ENCODE measurements at regions not wholly inside any gene's neighbourhood (a gene's known extent, or its start where the extent isn't known, plus 50 kb on each side); places are given as distances from the start of the nearest gene placed in this dataset.
"Not testable (repeated sequence)": the region's sequence is repeated elsewhere in the genome, so short reads cannot be mapped to it uniquely, and the experiment has no call there.

DNA sequence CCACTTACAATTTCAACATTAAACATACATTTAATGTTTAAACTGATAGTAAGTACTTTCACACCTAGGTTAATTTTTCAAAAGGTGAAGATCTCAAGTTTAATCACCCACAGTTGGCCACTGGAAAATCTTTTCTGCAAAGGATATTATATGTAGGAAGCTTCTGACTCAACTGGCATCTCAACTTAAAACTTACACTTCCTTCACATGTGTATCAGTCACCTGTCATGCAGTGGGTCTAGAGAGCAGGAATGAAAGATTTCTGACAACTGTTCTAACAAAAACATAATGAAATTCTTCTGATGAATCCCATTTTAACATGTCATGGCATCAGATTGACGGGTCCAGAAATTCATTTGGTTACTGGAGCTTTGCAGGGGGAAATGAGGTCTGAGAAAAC lies 192.8 kb downstream of the KLHL28 start:
- Histone ChIP-seq H3K4me1 (ENCODE audit: insufficient read depth, low read length) (no peaks in the 10 kb centered on the region), H3K27me3 (ENCODE audit: insufficient read depth, low read length) (no peaks in the 10 kb centered on the region), H3K9me3 (ENCODE audit: low read depth, low read length) (no peaks in the 10 kb centered on the region), H3K4me3 (ENCODE audit: low read length) (no peak overlapping the region)

DNA sequence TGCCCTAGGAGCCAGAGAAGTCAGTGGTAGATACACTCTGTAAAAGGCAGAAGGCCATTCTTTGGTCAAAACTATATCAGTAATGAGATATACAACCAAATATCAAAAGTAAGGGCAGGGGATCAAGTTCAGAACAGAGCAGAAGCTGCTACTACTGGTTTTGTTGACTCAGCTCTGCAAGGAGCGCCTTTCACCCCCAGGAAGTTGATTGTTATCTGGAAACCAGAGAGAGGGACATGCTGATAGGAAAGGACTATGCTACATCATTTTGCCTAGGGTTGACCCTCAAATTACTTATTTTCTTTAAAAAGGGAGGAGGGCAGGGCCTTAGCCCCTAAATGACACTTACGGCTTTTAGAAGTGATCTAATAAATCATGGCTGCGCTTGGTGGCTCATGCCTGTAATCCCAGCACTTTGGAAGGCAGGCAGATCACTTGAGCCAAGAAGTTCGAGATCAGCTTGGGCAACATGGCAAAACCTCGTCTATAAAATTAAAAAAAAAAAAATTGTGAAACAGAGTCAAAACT lies 194.0 kb downstream of the KLHL28 start:
- no peaks in the 10 kb centered on the region for H3K27me3 ChIP-seq (ENCODE audit: insufficient read depth, low read length)
- H3K4me1 ChIP-seq (ENCODE audit: insufficient read depth, low read length), result no peaks in the 10 kb centered on the region
- H3K4me3 ChIP-seq (ENCODE audit: low read length), result no peak overlapping the region
- no peaks in the 10 kb centered on the region for H3K9me3 ChIP-seq (ENCODE audit: low read depth, low read length)

DNA sequence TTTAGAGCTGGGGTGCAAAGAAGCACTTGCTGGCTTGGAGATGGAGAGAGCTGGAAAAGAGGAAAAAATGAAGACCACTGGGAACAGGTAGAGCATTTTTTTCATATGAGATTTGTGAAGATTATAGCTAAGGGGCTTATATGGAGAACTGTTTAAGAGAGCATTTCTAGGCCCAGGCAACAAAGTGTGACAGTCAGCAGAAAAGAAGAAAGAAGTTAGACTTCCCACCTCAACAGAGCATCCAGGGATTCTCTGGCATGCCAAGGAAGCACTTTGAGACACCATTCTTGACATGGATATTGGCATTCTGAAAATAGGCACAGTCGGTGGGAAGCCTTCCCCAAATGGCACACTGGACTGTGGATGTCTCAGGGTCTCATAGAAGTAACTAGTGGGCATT lies 195.5 kb downstream of the KLHL28 start:
- Histone ChIP-seq H3K9me3 (ENCODE audit: low read depth, low read length) (no peaks in the 10 kb centered on the region), H3K4me3 (ENCODE audit: low read length) (no peak overlapping the region), H3K4me1 (ENCODE audit: insufficient read depth, low read length) (no peaks in the 10 kb centered on the region), H3K27me3 (ENCODE audit: insufficient read depth, low read length) (no peaks in the 10 kb centered on the region)

DNA sequence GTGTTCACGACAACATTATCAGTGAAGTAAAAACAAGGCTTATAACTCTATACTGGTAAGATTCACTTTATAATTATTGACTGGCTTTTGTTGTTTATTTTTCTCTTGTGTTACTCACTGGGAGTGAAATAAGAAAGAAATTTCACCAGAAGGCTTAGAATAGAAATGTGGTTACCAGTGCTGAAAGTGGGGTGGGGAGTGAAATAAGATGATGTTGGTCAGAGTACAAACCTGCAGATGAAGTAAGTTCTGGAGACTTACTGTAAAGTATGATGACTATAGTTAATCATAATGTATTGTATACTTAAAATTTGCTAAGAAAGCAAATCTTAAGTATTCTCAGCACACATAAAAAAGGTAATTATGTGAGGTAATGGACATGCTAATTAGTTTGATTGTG lies 198.4 kb downstream of the KLHL28 start:
- H3K9me3 ChIP-seq (ENCODE audit: low read depth, low read length), result no peaks in the 10 kb centered on the region
- H3K4me1 ChIP-seq (ENCODE audit: insufficient read depth, low read length), result no peaks in the 10 kb centered on the region
- no peaks in the 10 kb centered on the region for H3K27me3 ChIP-seq (ENCODE audit: insufficient read depth, low read length)
- no peak overlapping the region for H3K4me3 ChIP-seq (ENCODE audit: low read length)

DNA sequence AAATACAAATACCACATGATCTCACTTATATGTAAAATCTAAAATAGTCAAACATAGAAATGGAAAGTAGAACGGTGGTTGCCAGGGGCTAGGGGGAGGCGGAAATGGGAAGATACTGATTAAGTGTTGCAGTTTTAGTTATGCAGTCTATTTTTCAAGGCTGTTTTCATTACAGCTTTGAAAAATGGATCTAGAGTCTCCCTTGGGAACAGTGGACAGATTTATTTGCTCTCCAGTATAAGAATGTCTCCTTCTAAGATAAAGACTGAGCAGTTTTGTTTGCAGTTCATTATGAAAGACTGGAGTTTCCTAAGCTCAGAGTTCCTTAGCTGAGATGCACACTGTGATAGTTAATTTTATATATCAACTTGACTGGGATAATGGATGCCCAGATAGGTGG lies 202.5 kb downstream of the KLHL28 start:
- H3K4me3 ChIP-seq (ENCODE audit: low read length), result no peak overlapping the region
- no peaks in the 10 kb centered on the region for H3K27me3 ChIP-seq (ENCODE audit: insufficient read depth, low read length)
- H3K4me1 ChIP-seq (ENCODE audit: insufficient read depth, low read length), result no peaks in the 10 kb centered on the region
- H3K9me3 ChIP-seq (ENCODE audit: low read depth, low read length), result no peaks in the 10 kb centered on the region

DNA sequence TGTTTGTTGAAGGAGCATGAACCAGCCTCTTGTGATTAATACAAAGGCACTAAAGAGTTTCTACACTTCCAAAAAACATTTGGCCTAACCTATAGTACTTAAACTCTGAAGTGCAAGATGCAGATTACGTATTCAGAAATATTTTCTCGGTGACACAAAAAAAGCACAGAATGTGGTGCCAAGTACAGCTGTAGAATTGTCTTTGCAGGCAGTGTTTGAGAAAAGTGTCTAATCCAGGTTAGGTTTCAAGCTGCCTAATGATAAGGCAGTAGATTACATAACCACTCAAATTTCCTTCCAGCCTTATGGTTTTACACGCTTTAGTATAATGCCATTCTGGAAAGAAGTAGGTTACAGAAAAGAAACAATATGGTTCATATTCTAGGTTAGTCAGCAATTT lies 205.2 kb downstream of the KLHL28 start:
- no peak overlapping the region for H3K4me3 ChIP-seq (ENCODE audit: low read length)
- no peaks in the 10 kb centered on the region for H3K27me3 ChIP-seq (ENCODE audit: insufficient read depth, low read length)
- no peaks in the 10 kb centered on the region for H3K4me1 ChIP-seq (ENCODE audit: insufficient read depth, low read length)
- no peaks in the 10 kb centered on the region for H3K9me3 ChIP-seq (ENCODE audit: low read depth, low read length)

DNA sequence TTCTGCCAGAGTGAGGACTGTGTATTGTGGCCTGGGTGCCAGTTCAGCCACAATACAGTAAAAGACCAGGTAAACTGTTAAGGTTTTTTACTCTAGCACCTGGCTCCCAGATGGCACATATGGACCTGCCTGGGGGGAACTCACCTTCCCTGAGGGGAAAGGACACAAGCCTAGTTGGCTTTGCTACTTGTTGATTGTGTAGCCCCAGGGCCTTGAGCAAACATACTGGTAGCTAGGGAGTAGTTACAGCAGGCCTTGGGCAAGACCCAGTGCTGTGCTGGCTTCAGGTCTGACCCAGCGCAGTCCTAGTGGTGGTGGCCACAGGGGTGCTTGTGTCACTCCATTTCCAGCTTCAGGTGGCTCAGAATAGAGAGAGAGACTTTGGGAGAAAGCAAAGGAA lies 216.4 kb downstream of the KLHL28 start:
- no peak overlapping the region for H3K4me3 ChIP-seq (ENCODE audit: low read length)
- no peaks in the 10 kb centered on the region for H3K4me1 ChIP-seq (ENCODE audit: insufficient read depth, low read length)
- H3K9me3 ChIP-seq (ENCODE audit: low read depth, low read length), result no peaks in the 10 kb centered on the region
- H3K27me3 ChIP-seq (ENCODE audit: insufficient read depth, low read length), result no peaks in the 10 kb centered on the region

DNA sequence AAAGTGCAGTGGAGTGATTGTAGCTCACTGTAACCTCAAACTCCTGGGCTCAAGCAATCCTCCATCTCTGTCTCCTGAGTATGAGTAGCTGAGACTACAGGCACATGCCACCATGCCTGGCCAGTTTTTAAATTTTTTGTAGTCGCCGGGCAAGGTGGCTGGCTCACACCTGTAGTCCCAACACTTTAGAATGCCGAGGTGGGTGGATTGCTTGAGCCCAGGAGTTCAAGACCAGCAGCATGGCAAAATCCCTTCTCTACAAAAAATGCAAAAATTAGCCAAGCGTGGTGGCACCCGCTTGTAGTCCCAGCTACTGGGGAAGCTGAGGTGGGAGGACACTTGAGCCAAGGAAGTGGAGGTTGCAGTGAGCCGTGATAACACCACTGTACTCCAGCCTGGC lies 219.5 kb downstream of the KLHL28 start:
- no peak overlapping the region for H3K4me3 ChIP-seq (ENCODE audit: low read length)
- no peaks in the 10 kb centered on the region for H3K9me3 ChIP-seq (ENCODE audit: low read depth, low read length)
- no peaks in the 10 kb centered on the region for H3K27me3 ChIP-seq (ENCODE audit: insufficient read depth, low read length)
- no peaks in the 10 kb centered on the region for H3K4me1 ChIP-seq (ENCODE audit: insufficient read depth, low read length)

DNA sequence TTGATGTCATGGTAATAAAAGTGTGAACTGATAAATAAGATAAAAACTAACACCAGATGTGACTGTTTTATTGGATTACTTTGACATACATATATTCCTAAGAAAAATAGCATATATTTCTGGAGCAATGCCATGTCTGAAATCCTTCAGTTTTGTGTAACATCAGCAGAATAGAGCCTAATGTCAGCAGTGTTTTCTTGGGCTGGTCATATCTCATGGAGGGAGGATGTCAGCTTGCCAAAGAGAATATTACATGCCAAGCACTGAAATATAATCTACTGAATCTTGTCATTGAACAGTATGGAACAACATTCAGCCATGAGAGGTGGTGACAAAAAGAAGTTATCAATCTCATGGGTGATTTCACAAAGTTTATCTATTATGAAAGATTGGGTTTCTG lies 220.3 kb downstream of the KLHL28 start:
- Histone ChIP-seq H3K4me3 (ENCODE audit: low read length) (no peak overlapping the region), H3K27me3 (ENCODE audit: insufficient read depth, low read length) (no peaks in the 10 kb centered on the region), H3K4me1 (ENCODE audit: insufficient read depth, low read length) (no peaks in the 10 kb centered on the region), H3K9me3 (ENCODE audit: low read depth, low read length) (no peaks in the 10 kb centered on the region)

DNA sequence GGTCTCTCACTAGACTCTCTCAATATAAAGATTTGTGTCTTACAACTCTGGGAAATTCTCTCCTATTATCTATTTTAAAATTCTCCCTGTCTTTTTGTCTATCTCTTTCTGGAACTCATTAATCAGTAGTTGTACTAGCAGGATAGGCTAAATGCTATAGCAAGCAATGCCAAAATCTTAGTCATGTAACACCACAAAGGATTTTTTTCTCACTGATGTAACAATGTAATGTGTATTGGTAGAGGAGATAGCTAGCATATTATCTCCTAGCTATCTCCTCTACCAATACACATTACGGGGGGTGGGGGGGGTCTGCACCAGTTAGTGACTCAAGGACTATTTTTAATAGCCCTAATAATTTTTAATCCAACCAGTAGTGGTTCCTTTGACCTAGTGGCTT lies 225.4 kb downstream of the KLHL28 start:
- Histone ChIP-seq H3K4me1 (ENCODE audit: insufficient read depth, low read length) (no peaks in the 10 kb centered on the region), H3K27me3 (ENCODE audit: insufficient read depth, low read length) (no peaks in the 10 kb centered on the region), H3K4me3 (ENCODE audit: low read length) (no peak overlapping the region), H3K9me3 (ENCODE audit: low read depth, low read length) (no peaks in the 10 kb centered on the region)

DNA sequence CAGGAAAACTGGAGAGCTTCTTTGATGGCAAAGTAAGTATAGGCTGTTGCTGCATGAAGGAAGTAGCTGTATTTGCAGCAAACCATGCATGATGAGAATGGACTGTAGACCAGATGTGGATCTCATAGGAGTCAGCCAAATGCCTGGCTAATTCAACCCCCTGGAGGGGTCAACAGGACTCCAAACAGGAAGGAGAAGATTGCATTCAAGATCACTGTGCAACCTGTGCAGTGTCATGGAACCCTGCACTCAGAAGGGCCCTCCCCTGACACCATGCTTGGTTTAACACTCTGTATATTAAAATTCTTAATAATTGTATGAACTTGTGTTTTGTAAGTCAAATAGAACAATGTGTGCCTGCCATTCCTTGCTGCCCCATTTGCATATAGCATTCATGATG lies 225.1 kb upstream of the FSCB start:
- Histone ChIP-seq H3K9me3 (ENCODE audit: low read depth, low read length) (no peaks in the 10 kb centered on the region), H3K4me1 (ENCODE audit: insufficient read depth, low read length) (no peaks in the 10 kb centered on the region), H3K27me3 (ENCODE audit: insufficient read depth, low read length) (no peaks in the 10 kb centered on the region), H3K4me3 (ENCODE audit: low read length) (no peak overlapping the region)

DNA sequence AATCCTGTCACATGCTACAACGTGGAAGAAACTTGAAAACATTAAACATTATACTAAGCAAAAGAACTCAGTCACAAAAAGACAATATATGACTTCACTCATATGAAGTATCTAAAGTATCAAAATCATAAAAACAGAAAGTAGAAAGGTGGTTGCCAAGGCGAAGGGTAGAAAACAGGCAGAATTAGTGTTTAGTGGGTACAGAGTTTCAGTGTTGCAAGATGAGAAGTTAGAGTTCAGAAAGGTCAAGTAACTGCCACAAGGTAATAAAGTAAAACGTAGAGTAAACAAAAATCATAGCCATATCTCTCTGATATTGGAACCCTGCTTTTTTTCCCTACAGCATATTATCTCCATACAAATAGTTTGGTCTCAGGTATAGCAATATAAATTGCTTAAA lies 223.8 kb upstream of the FSCB start:
- Histone ChIP-seq H3K27me3 (ENCODE audit: insufficient read depth, low read length) (no peaks in the 10 kb centered on the region), H3K4me1 (ENCODE audit: insufficient read depth, low read length) (no peaks in the 10 kb centered on the region), H3K4me3 (ENCODE audit: low read length) (no peak overlapping the region), H3K9me3 (ENCODE audit: low read depth, low read length) (no peaks in the 10 kb centered on the region)

DNA sequence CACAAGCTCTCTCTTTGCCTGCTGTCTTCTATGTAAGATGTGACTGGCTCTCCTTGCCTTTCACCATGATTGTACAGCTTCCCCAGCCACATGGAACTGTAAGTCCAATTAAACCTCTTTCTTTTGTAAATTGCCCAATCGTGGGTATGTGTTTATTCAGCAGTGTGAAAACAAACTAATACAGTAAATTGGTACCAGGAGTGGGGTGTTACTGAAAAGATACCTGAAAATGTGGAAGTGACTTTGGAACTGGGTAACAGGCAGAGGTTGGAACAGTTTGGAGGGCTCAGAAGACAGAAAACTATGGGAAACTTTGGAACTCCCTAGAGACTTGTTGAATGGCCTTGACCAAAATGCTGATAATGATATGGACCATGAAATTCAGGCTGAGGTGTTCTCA lies 214.3 kb upstream of the FSCB start:
- not testable (repeated sequence) for H3K9me3 ChIP-seq (ENCODE audit: low read depth, low read length); H3K4me1 ChIP-seq (ENCODE audit: insufficient read depth, low read length); H3K4me3 ChIP-seq (ENCODE audit: low read length); H3K27me3 ChIP-seq (ENCODE audit: insufficient read depth, low read length)

DNA sequence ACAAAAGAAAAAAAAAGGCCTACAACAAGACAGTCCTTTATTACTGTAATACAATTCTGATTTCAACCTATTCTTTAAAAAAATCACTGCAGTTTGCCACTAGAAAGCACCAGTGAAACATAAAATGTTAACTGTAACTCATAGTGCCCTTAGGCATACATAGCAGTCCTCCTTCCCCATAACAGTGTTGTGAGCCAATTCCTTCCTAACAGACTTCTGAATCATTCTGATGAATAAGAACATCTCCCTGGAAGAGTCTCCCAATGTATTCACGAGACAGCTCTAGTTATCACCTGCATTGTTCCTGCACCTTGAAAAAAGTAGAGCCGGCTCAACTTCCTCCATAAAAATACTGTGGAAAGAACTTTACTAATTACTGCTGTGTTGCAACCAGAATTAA lies 213.6 kb upstream of the FSCB start:
- no peak overlapping the region for H3K4me3 ChIP-seq (ENCODE audit: low read length)
- H3K27me3 ChIP-seq (ENCODE audit: insufficient read depth, low read length), result no peaks in the 10 kb centered on the region
- no peaks in the 10 kb centered on the region for H3K4me1 ChIP-seq (ENCODE audit: insufficient read depth, low read length)
- no peaks in the 10 kb centered on the region for H3K9me3 ChIP-seq (ENCODE audit: low read depth, low read length)

DNA sequence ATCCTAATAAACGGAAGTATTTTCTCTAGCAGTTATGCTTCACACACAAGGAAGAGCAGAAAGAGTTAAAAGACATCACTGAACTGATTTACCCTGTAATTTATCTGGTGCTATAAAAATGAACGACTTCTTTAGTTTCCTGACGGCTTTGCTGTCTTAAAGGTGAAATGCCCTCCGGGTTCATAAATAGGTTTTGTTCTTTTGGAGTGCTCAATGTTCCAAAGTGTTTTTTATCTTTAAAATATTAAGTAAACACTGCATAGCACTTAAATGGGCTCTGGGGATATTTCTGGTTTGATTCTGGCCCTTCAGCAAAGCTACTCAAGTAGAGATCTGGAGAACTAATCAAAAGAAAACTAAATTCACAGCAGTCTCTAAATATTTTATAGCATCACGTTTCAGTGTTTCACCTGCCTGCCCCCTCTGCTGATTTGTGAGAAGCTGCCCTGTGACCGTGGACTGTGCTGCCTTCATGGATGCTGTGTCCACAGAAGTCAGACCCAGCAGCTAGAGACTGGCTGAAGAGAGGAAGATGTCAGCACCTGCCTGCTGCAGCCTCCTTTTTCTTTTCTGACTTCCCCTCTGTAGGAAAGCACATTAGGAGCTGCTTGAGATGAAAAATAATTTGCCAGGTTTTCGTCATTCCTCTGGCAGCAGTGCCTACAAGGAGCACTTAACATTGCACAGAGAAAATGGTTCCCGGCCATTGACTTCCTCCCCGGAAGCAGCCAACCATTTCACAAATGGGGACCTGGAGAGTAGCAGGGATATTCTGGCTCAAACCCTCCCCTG lies 205.1 kb upstream of the FSCB start:
- Histone ChIP-seq H3K9me3 (ENCODE audit: low read depth, low read length) (no peaks in the 10 kb centered on the region), H3K4me1 (ENCODE audit: insufficient read depth, low read length) (no peaks in the 10 kb centered on the region), H3K4me3 (ENCODE audit: low read length) (no peak overlapping the region), H3K27me3 (ENCODE audit: insufficient read depth, low read length) (no peaks in the 10 kb centered on the region)

DNA sequence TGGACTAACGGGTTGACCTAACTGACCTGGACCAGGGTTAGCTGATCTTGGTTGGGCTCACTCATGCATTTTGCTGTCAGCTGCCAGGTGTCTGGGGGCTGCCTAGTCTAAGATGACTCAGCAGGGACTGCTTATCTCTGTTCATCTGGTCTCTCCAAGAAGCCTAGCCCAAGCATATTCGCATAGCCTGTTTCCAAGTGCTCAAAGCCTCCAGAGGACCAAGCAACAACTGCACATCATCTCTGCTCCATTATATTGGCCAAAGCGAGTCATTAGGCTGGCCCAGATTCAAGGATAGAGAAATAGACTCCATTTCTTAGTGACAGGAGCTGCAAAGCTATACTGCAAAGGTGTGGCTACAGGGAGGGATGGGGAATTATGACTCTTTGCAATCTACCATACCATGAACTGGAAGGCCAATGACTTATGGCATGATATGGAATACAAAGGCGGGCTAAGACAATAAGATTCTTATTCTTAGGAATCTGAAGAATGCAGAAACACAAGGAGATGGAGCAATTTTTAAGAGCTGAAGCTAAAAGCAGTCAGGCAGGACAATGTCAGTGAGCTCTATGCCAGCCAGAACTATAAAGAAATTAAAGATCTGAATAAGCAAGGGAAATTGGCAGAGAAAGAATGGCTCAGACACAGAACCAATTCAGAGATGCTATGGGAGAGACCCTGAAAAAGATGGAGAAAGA lies 194.6 kb upstream of the FSCB start:
- H3K9me3 ChIP-seq (ENCODE audit: low read depth, low read length), result no peaks in the 10 kb centered on the region
- H3K4me3 ChIP-seq (ENCODE audit: low read length), result no peak overlapping the region
- H3K4me1 ChIP-seq (ENCODE audit: insufficient read depth, low read length), result no peaks in the 10 kb centered on the region
- H3K27me3 ChIP-seq (ENCODE audit: insufficient read depth, low read length), result no peaks in the 10 kb centered on the region

All from mononuclear cell (primary cell).